ENCODE measurements at regions not wholly inside any gene's neighbourhood (a gene's known extent, or its start where the extent isn't known, plus 50 kb on each side); places are given as distances from the start of the nearest gene placed in this dataset.

DNA sequence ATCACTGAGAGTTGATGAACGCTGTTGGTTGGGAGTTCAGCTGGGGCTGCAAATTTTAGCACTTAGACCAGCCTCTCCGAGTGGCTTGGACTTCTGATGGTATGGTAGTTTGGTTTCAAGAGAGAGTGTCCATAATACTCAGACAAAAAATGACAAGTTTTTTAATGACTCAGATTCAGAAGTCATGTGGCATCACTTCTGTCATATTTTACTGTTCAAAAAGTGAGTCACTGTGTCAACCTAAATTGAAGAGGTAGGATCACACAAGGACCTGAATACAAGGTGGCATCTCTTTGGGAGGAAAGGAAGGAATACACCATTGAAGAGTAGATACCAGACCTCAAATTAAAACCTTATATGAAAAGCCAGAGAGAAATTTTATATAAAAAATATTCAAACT, 99.1 kb upstream of the CHMP2B start:
- Histone ChIP-seq H3K27me3 (ENCODE audit: insufficient read depth, poor library complexity, severe bottlenecking) (no peaks in the 10 kb centered on the region), H3K4me3 (ENCODE audit: severe bottlenecking) (no peak overlapping the region), H3K27ac (ENCODE audit: poor library complexity, severe bottlenecking) (no peak overlapping the region), H3K9me3 (ENCODE audit: severe bottlenecking) (no peaks in the 10 kb centered on the region), H3K36me3 (ENCODE audit: low read depth) (no peaks in the 10 kb centered on the region), H3K4me1 (ENCODE audit: insufficient read depth, poor library complexity, severe bottlenecking) (no peaks in the 10 kb centered on the region)
- TF ChIP-seq, protein P1, sequence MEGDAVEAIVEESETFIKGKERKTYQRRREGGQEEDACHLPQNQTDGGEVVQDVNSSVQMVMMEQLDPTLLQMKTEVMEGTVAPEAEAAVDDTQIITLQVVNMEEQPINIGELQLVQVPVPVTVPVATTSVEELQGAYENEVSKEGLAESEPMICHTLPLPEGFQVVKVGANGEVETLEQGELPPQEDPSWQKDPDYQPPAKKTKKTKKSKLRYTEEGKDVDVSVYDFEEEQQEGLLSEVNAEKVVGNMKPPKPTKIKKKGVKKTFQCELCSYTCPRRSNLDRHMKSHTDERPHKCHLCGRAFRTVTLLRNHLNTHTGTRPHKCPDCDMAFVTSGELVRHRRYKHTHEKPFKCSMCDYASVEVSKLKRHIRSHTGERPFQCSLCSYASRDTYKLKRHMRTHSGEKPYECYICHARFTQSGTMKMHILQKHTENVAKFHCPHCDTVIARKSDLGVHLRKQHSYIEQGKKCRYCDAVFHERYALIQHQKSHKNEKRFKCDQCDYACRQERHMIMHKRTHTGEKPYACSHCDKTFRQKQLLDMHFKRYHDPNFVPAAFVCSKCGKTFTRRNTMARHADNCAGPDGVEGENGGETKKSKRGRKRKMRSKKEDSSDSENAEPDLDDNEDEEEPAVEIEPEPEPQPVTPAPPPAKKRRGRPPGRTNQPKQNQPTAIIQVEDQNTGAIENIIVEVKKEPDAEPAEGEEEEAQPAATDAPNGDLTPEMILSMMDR (IDR thresholded peaks at IDR 0.05; ENCODE audit: poor library complexity, severe bottlenecking): no peak
- no peak for ATAC-seq (ENCODE audit: low read depth)
- DNase-seq (ENCODE audit: low spot score): no peak

DNA sequence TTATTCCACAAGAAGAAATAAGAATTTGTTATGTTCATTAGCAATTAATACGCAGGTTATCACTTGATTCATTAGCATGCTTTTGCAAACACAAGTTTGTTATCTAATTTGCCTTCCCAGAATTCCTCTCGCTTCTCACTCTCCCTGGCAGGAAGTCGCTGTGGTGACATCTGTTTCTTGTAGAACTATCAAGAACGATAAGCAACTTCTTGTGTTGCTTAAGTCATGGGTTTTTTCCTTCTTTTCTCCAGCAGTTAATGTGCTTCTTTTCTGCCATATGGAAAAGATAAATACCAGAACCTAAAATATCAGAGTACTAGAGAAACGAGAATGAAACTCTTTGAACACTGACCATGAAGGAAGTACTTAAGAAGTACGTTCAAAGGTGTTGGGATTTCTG, 99.8 kb upstream of the CHMP2B start:
- no peaks in the 10 kb centered on the region for H3K27me3 ChIP-seq (ENCODE audit: insufficient read depth, poor library complexity, severe bottlenecking)
- DNase-seq (ENCODE audit: low spot score): no peak
- TF ChIP-seq, protein P1 (IDR thresholded peaks at IDR 0.05; ENCODE audit: poor library complexity, severe bottlenecking): no peak

DNA sequence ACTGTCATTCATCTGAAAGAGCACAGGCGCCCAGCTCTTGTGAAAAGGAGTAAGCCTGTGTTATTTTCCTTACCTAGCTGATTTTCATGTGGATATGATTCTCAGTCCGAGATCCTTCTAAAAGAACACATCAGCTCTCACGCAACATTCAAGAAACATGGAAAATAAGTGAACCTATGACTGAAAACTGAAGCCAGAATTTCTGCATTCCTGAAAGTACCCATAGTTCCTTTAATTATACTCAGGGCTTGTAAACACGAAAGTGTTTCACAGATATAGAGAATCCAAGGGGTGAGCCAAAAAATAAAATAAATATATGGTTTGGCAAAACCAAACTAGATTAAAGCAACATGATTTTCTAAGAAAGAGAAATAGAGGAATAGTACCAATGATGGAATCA, 100.8 kb upstream of the CHMP2B start:
- Histone ChIP-seq H3K4me1 (ENCODE audit: insufficient read depth, poor library complexity, severe bottlenecking) (no peaks in the 10 kb centered on the region), H3K27me3 (ENCODE audit: insufficient read depth, poor library complexity, severe bottlenecking) (no peaks in the 10 kb centered on the region), H3K9me3 (ENCODE audit: severe bottlenecking) (no peaks in the 10 kb centered on the region), H3K4me3 (ENCODE audit: severe bottlenecking) (no peak overlapping the region), H3K36me3 (ENCODE audit: low read depth) (no peaks in the 10 kb centered on the region), H3K27ac (ENCODE audit: poor library complexity, severe bottlenecking) (no peak overlapping the region)
- TF ChIP-seq, protein P1 (IDR thresholded peaks at IDR 0.05; ENCODE audit: poor library complexity, severe bottlenecking): no peak
- ATAC-seq (ENCODE audit: low read depth): no peak
- DNase-seq (ENCODE audit: low spot score): no peak

More for the DNA sequence above, 99.8 kb upstream of the CHMP2B start:
- H3K9me3 ChIP-seq (ENCODE audit: severe bottlenecking): no peaks in the 10 kb centered on the region
- H3K36me3 ChIP-seq (ENCODE audit: low read depth): no peaks in the 10 kb centered on the region
- H3K4me3 ChIP-seq (ENCODE audit: severe bottlenecking): no peak overlapping the region
- no peak overlapping the region for H3K27ac ChIP-seq (ENCODE audit: poor library complexity, severe bottlenecking)
- no peaks in the 10 kb centered on the region for H3K4me1 ChIP-seq (ENCODE audit: insufficient read depth, poor library complexity, severe bottlenecking)
- no peak for ATAC-seq (ENCODE audit: low read depth)

DNA sequence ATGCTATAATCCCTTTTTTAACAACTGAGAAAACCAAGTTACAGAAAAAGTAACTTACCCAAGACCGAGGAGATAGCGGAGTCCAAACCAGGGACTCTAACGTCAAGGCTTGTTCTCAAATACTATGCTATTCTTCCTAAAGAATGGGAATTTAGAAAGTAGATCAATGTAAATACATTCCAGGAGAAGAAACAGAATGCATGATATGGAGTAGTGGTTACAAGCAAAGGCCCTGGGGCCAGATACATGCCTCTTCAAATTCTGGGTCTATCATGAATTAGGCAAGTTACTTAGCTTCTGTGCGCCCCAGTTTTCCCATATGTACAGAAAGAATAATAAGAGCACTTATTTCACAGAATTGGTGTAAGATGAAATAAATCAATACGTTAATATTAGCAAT, 102.0 kb upstream of the CHMP2B start:
- ATAC-seq (ENCODE audit: low read depth) (no peak), DNase-seq (ENCODE audit: low spot score) (no peak)
- Histone ChIP-seq H3K27ac (ENCODE audit: poor library complexity, severe bottlenecking) (no peak overlapping the region), H3K36me3 (ENCODE audit: low read depth) (no peaks in the 10 kb centered on the region), H3K4me1 (ENCODE audit: insufficient read depth, poor library complexity, severe bottlenecking) (no peaks in the 10 kb centered on the region), H3K9me3 (ENCODE audit: severe bottlenecking) (no peaks in the 10 kb centered on the region), H3K4me3 (ENCODE audit: severe bottlenecking) (no peak overlapping the region), H3K27me3 (ENCODE audit: insufficient read depth, poor library complexity, severe bottlenecking) (no peaks in the 10 kb centered on the region)
- TF ChIP-seq, protein P1 (IDR thresholded peaks at IDR 0.05; ENCODE audit: poor library complexity, severe bottlenecking): no peak

DNA sequence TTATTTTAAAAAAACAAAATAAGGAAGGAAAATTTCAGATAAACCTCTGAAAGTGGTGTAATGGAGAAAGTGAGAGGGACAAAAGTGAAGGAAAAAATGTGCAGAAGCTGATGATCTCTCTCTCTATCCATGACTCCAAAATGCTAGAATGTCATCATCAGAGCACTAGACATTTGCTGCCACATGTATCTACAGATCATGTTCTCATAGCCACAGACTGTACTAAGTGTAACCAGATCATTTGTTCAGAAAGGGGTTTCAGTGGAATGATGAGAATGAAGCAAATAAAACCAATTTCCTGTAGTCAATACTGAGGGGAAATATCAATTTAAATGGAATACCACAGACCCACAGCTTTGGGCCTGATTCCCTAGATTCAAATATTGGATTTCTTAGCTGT, 104.3 kb upstream of the CHMP2B start:
- Histone ChIP-seq H3K27ac (ENCODE audit: poor library complexity, severe bottlenecking) (no peak overlapping the region), H3K4me3 (ENCODE audit: severe bottlenecking) (no peak overlapping the region), H3K36me3 (ENCODE audit: low read depth) (no peaks in the 10 kb centered on the region), H3K4me1 (ENCODE audit: insufficient read depth, poor library complexity, severe bottlenecking) (no peaks in the 10 kb centered on the region), H3K27me3 (ENCODE audit: insufficient read depth, poor library complexity, severe bottlenecking) (no peaks in the 10 kb centered on the region), H3K9me3 (ENCODE audit: severe bottlenecking) (no peaks in the 10 kb centered on the region)
- no peak for ATAC-seq (ENCODE audit: low read depth)
- DNase-seq (ENCODE audit: low spot score): no peak
- TF ChIP-seq, protein P1 (IDR thresholded peaks at IDR 0.05; ENCODE audit: poor library complexity, severe bottlenecking): no peak

All from RWPE2 (cell line).